Fibroblast of skin of back (primary cell): ENCODE measurements at regions not wholly inside any gene's neighbourhood (a gene's known extent, or its start where the extent isn't known, plus 50 kb on each side); places are given as distances from the start of the nearest gene placed in this dataset.

ENCODE experiments used
- DNase-seq: peaks from one replicate; pipeline ENCODE4 v3.0.0-alpha.2; 2013

DNA sequence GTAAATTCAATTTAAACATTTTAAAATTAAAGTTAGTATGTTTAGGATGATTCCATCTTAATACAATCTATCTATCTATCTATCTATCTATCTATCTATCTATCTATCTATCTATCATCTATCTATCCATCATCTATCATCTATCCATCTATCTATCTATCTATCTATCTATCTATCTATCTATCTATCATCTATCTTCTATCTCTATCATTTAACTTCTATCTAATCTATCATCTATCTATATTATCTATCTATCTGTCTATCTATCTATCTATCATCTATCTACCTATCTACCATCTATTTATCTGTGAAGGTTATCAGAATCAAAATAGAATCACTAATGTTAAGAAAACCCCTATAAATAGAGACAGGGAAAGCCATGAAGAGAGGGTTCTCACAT lies 78.3 kb downstream of the RAMP3 start:
- DNase-seq = no peak

DNA sequence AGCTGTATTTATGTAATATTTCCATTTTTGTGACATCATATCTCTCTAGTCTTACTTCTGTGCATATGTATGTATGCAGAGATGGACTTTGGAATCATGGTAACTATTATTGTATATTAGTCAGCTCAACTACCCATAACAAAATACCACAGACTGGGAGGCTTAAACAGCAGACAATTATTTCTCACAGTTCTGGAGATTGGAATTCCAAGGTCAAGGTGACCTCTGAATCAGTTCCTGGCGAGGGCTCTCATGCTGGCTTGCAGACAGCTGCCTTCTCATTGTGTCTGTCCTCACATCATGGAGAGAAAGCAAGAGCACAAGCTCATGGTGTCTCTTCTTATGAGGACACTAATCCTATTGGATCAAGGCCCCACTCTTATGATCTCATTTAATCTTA lies 79.1 kb downstream of the RAMP3 start:
- peak; percentile 33 for DNase-seq

DNA sequence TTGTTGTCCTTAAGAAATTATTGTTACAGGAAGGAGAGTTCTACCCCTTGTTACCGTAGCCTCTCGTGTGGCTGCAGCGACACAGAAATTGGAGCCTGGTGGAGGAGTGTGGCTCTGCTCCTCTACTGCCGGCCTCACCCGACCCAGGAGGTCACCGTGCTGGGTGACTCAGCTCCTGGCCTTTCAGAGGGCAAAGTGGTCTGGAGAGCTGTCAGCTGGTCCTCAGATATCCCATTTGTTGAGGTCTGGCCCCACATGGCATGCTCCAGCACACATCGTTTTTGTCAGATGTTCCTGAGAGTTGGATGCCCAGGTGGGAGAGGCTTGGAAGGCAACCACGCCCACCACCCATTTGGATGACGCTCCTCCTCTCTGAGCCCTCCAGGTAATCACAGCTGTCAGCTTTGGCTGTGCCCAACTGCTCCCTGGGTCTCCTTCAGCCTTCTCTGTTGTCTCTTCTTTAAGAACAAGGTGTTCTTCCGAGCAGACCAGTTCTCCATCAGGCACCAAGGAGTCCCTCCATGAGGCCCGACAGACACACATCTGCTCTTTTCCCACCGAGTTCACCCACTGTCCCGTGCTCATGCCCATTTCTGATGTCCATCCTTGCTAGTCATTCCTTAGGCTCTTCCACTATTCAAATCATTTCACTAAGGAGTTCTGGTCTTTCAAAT lies 80.3 kb downstream of the RAMP3 start:
- DNase-seq = no peak

- no peak for DNase-seq
These were observed 81.2 kb downstream of the RAMP3 start for GRCh38 chr7:45238806-45239205.

DNA sequence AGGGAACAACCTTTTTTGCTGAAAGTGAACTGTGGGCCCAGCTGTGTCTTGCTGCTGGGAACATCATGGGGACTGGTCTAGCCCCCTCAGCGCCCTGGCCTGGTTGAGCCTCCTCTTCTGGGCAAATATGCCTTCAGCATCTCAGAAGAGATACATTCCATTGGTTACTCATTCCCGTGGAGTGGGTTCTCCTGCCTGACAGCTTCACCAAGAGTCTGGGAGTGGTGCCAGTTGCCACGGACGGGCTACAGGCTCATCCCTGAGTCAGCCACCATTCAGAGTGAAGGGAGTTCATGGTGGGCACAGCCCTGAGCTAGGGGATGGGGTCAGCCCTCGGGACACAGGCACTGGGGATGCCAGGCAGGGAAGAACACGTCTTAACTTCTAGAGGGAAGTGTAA lies 81.9 kb downstream of the RAMP3 start:
- DNase-seq = peak; percentile 79

DNA sequence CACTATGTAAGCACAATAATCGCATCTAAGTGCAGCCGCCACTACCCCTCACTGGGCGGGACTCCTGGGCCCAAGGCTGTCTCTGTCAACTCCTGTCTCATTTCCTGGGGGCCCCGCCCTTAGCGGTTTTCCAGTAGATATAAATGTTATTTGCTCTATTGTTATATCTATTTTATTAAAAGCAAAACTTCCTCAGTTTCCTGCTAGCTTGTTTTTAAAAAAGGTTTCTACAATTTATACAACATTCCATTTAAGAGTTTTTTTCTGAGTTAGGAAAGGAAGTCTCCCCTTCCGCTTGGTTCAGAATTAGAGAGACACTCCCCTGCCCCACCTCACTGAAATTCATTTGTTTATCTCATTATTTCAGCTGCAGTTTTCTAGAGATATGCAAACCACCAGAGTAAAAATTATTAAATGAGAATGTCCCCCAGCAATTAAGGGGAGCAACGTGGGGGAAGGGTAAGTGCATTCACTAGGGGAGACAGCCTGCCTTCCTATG lies 82.7 kb downstream of the RAMP3 start:
- DNase-seq = no peak

- DNase-seq = no peak
These were observed 83.3 kb downstream of the RAMP3 start for GRCh38 chr7:45240926-45241325.

DNA sequence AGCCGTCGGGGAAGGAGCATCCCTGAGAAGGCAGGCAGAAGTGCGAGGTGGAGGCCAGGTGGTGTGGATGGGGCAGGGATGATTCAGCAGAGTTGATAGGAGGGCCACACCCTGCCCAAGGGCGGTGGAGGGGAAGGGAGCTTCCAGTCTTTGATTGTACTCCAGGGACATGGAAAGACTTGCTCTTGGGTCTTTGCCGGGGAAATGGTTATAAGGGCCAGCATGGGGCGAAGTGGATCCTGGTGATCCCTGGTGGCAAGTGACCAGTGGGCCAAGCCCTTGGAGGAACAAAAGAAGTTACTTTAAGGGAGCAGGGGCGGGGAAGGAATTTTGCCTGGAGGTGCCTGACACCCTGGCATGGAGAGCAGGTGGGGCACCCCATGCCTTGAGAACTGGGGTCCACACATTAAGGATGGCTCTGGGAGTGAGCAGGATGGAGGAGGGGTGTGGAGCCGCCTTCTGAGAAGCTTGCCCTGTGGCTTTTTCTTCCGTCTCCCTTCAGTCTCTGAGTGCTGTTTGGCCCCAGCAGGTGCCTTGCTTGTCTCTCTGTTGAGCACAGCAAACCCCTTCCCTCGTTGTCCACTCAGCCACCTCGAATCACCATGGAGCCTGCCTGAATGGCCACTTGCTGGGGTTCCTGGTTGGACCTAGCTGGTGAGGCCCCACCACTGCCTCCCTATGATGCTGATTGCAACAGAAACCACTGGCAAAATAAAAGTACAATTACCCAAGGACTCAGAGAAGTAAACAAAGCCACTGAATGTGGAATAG lies 83.9 kb downstream of the RAMP3 start:
- DNase-seq = no peak

- no peak for DNase-seq
These were observed 84.7 kb downstream of the RAMP3 start for GRCh38 chr7:45242261-45242660.

DNA sequence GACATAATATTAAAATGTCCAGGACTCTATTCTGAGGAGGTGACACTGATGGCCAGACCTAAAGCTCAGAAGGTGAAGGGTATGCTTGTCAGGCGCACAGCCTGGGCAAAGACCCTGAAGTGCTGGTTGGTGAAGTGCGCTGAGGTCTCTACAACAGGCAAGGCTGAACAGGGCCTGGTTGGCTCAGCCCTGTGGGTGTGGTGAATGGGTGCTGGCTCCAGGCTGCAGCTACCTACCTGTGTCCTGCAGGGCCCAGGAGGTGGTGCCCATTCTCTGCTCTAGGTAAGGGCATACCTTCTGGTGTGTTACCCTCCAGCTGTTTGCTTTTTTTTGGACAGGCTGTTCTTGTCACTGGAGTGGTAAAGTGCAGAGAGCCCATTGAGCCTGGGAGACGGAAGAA lies 85.1 kb downstream of the RAMP3 start:
- no peak for DNase-seq

DNA sequence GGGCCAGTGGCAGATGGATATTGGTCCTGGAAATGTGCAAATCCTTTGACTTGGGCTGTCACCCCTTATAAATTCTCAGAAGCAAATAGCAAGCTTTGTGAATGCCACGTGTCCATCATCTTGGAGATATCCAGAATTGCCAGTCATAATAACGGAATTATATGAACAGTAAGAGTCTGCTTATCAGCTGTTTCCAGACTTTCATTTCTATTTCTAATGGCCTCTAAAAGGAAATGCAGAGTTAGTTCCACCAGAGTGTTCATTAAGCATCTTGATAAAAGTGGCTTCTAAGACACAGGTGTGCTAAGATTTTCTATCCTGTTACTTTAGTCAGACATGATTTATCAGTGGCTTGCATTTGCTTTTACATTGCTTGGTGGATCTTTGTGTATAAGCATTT lies 87.4 kb downstream of the RAMP3 start:
- DNase-seq = no peak

DNA sequence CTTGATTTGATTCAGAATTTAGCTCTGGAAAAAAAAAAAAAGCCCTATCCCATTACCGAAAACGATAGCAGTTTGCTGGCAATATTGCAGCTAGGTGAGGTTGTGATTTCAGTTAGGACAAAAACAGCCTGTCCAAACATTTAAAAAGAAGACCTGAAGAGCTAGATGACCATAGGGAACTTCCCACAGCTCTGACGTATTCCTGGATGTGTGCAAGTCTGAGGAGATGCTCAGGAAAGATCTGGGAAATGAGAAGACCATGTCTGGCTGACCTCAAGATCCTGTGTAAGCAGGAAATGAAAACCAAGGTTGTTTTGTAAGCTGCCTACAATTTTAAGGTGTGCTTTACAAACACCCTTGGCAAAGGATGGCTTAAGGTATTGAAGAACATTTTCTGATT lies 88.7 kb downstream of the RAMP3 start:
- DNase-seq = no peak

GRCh38 chr7:45252248-45252647 lies 94.7 kb downstream of the RAMP3 start:
- DNase-seq = no peak

GRCh38 chr7:45252857-45253256 lies 95.3 kb downstream of the RAMP3 start:
- no peak for DNase-seq

- no peak for DNase-seq
These were observed 95.8 kb downstream of the RAMP3 start for GRCh38 chr7:45253368-45253767.

DNA sequence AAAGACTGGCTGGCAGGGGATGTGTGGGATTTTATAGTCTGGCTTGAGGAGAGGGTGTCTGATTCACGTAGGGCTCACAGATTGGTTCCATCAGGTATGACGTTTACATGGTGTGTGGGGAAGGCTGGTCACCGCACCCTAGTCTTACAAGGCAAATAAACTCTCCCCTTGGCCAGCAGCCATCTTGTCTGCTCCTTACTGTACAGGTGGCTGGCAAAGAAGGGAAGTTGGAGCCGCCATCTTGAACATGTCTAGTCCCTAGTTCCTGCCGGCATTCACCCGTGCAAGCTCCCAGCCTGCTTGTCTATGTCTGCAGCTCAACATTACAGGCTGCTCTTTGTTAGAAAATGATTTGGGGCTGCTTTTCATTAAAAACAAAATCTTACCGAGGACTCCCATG lies 97.6 kb downstream of the RAMP3 start:
- no peak for DNase-seq

DNA sequence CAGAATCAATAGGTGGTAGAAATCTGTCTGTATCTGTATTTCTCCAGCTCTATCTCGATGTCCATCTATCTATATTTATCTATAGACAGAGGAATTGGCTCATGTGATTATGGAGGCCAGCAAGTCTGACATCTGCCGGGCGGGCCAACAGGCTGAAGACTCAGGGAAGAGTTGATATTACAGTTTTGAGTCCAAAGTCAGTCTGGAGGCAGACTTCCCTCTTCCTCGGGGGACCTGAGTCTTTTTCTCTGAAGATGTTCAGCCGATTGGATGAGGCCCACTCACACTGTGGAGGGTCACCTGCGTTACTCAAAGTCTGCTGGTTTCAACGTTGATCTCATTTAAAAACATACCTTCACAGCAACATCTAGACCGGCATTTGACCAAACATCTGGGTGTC lies 98.7 kb downstream of the RAMP3 start:
- no peak for DNase-seq

DNA sequence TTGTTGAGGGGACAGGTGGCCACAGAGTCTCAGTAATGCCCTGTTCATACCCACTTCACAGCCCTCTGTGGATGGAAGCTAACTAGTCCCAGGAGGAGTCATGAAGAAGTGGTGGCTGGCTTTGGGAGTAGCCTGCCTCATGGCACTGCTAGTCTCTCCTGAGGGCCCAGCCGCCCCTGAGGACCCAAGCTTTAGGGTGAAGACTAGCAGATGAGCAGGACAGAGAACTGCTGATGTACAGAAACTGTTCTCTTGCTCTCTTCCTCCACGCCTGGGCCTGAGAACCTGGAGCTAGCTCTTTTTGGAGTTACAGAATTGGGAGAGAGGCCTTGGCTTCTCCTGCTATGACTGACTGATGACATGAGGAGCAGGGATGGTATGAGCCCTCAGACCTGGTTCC lies 99.2 kb downstream of the RAMP3 start:
- DNase-seq = no peak

DNA sequence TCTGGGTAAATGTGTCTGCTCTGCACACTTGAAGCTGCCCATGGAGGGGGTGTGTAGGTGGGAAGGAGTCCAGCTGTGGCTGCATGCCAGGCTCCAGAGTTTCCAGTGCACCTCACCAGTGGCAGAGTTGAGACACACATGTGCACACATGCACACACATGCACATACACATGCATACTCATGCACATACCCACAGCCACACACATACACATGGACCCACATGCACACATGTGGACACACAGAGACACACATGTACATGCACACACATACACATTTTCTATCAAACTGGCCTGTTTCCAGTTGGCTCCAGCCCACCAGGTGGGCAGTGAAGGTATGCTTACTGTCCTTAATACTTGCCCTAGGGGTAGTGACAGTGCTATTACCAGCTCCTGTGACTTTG lies 99.7 kb downstream of the RAMP3 start:
- no peak for DNase-seq

- DNase-seq = no peak
These were observed 101.1 kb downstream of the RAMP3 start for GRCh38 chr7:45258533-45259226.

GRCh38 chr7:45259227-45259596 lies 101.6 kb downstream of the RAMP3 start:
- DNase-seq = no peak

GRCh38 chr7:45259966-45260646 lies 102.5 kb downstream of the RAMP3 start:
- peak; percentile 28 for DNase-seq

DNA sequence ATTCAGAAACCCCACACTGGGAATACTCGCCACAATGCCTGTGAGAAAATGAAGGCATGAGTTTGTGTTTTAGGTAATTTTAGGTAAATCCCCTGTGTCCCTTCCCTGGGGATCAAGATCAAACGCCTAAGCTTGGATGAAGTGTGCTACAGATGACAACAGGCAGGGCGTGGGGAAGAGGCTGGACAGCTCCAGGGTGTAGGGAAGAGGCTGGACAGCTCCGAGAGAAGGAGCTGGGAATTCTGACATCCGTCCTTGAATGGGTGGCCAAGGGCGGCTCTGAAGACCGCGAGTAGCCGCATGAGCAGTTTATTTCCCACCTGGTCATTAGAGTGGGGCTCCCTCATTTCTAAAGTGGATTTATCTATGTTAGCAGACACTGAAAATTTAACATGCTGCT lies 109.7 kb downstream of the RAMP3 start:
- peak; percentile 5 for DNase-seq
